SU-DHL-6 (cell line): ENCODE measurements at regions not wholly inside any gene's neighbourhood (a gene's known extent, or its start where the extent isn't known, plus 50 kb on each side); places are given as distances from the start of the nearest gene placed in this dataset.

Experiments
- H2AFZ ChIP-seq: fragments of 200-600 bp; sonication (generic); 2 replicates; pipeline ENCODE4 v1.6.1; 2014; ENCODE audit warnings: low read depth, mild to moderate bottlenecking, moderate library complexity, mixed read lengths, antibody characterized with exemption, low read length; ENCODE audit not compliant: severe bottlenecking
- H3F3A ChIP-seq: fragments of 200-600 bp; shearing (Covaris generic); 2 replicates; pipeline ENCODE4 v1.6.0; 2016; ENCODE audit warnings: antibody characterized with exemption, mild to moderate bottlenecking; ENCODE audit not compliant: insufficient read depth
- H3K27ac ChIP-seq: fragments of 200-600 bp; sonication (generic); 2 replicates; pipeline ENCODE4 v1.5.1; 2016; ENCODE audit warnings: low read depth, mild to moderate bottlenecking, low read length, moderate library complexity, mixed read lengths
- H3K27me3 ChIP-seq: fragments of 200-600 bp; sonication (generic), shearing (Covaris generic); 2 replicates; pipeline ENCODE4 v1.6.0; 2014; ENCODE audit warnings: mild to moderate bottlenecking, low read length
- H3K36me3 ChIP-seq: fragments of 200-600 bp; sonication (generic); 2 replicates; pipeline ENCODE4 v1.6.1; 2014; ENCODE audit warnings: mild to moderate bottlenecking, low read length, mixed read lengths
- H3K4me2 ChIP-seq: fragments of 300-600, 200-600 bp; shearing (Covaris generic), sonication (generic); 2 replicates; pipeline ENCODE4 v1.6.0; 2014; ENCODE audit warnings: low read length, low read depth, mild to moderate bottlenecking; ENCODE audit not compliant: poor library complexity, severe bottlenecking
- H3K4me3 ChIP-seq: fragments of 200-600 bp; sonication (generic); 2 replicates; pipeline ENCODE4 v1.5.1; 2014; ENCODE audit warnings: antibody characterized with exemption, low read length, mild to moderate bottlenecking, mixed read lengths; ENCODE audit not compliant: insufficient read depth, poor library complexity, severe bottlenecking
- H3K79me2 ChIP-seq: fragments of 200-600 bp; sonication (generic); 2 replicates; pipeline ENCODE4 v1.6.1; 2014; ENCODE audit warnings: mild to moderate bottlenecking, low read length, moderate library complexity; ENCODE audit not compliant: insufficient read depth
- H3K9ac ChIP-seq: fragments of 200-600 bp; sonication (generic); 2 replicates; pipeline ENCODE4 v1.7.0; 2014; ENCODE audit warnings: mild to moderate bottlenecking, low read length
- H3K9me2 ChIP-seq: fragments of 200-600 bp; sonication (generic); replicated peaks from 2 replicates; pipeline ENCODE4 v1.6.1; 2014; ENCODE audit warnings: low read length; ENCODE audit not compliant: insufficient read depth
- H3K9me3 ChIP-seq: fragments of 200-600 bp; sonication (generic); 2 replicates; pipeline ENCODE4 v1.6.1; 2014; ENCODE audit warnings: low read length, mixed read lengths; ENCODE audit not compliant: insufficient read depth
- H4K20me1 ChIP-seq: fragments of 200-600 bp; sonication (generic); 2 replicates; pipeline ENCODE4 v1.6.1; 2014; ENCODE audit warnings: low read depth, mild to moderate bottlenecking, antibody characterized with exemption, low read length, moderate library complexity, mixed read lengths
- EZH2phosphoT487 ChIP-seq: fragments of 200-600 bp; sonication (generic), shearing (Covaris generic); conservative IDR thresholded peaks from 2 replicates; pipeline ENCODE4 v1.6.1; 2018; ENCODE audit warnings: mild to moderate bottlenecking, antibody characterized with exemption, low read length, moderate library complexity, mixed read lengths
- TF ChIP-seq, protein P1 (sequence below): fragments of 200-600 bp; sonication (generic); IDR thresholded peaks from one replicate; pipeline ENCODE4 v1.5.1; 2017; ENCODE audit warnings: antibody characterized with exemption, mild to moderate bottlenecking, low read length, moderate library complexity; ENCODE audit not compliant: insufficient read depth, poor library complexity, severe bottlenecking

DNA sequence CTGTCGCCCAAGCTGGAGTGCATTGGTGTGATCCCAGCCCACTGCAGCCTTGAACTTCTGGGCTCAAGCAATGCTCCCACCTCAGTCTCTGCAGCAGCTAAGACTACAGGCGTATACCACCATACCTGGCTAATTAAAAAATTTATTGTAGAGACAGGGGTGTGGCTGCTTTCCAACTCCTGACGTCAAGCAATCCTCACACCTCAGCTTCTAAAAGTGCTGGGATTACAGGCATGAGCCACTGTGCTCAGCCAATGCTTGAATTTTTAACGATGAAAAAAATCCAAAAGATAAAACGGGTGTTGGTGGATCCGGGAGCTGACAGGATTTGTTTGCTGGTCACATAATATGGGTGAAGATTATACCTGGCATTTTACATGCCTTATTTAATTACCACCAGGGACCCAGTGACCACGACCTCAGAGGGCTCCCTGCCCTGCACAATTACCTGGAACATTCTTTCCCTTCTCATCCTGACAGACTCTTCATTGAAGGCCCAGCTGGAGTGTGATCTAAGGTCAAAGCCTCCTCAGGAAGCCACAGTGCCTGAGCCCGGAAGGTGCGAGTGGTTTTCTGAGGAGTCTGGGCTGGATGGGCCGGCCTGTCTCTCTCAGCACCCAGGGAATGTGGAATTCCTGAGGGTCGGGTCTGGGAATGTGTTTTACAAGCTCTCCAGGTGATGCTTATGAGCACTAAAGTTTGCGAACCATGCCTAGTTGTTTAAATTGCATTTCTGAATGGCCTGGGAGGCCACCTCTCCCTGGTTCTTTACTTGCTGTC is 193.3 kb downstream of the USP12 start:
- Histone ChIP-seq H4K20me1 (no peaks in the 10 kb centered on the region), H3K4me3 (no peak overlapping the region), H3K9me2 (no peaks in the 10 kb centered on the region), H3F3A (no peaks in the 10 kb centered on the region), H3K9me3 (no peaks in the 10 kb centered on the region), H3K36me3 (no peaks in the 10 kb centered on the region), H3K27me3 (no peaks in the 10 kb centered on the region), H3K9ac (no peak overlapping the region), H3K27ac (no peak overlapping the region), H2AFZ (no peak overlapping the region), H3K79me2 (no peaks in the 10 kb centered on the region), H3K4me2 (no peak overlapping the region)
- TF ChIP-seq, protein P1, sequence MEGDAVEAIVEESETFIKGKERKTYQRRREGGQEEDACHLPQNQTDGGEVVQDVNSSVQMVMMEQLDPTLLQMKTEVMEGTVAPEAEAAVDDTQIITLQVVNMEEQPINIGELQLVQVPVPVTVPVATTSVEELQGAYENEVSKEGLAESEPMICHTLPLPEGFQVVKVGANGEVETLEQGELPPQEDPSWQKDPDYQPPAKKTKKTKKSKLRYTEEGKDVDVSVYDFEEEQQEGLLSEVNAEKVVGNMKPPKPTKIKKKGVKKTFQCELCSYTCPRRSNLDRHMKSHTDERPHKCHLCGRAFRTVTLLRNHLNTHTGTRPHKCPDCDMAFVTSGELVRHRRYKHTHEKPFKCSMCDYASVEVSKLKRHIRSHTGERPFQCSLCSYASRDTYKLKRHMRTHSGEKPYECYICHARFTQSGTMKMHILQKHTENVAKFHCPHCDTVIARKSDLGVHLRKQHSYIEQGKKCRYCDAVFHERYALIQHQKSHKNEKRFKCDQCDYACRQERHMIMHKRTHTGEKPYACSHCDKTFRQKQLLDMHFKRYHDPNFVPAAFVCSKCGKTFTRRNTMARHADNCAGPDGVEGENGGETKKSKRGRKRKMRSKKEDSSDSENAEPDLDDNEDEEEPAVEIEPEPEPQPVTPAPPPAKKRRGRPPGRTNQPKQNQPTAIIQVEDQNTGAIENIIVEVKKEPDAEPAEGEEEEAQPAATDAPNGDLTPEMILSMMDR: no peak
- TF ChIP-seq EZH2phosphoT487: no peak

DNA sequence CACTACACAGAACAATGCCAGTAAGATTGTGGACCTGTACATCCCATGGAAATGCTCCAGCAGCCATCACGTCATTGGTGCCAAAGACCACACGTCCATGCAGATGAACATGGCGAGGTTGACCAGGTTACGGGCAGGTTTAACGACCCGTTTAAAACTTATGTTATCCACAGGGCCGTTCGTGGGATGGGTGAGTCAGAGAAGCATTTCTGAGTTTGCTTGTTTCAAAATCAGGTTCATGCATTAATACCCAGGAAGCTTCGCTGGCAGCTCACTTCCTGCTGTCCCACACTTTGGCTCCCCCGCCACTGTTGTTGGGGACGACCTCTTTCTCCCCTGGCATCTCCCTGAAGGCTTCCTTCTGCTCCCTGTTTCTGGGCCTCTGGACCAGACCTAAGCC is 194.1 kb downstream of the USP12 start:
- no peak for TF ChIP-seq EZH2phosphoT487
- TF ChIP-seq, protein P1: no peak
- H3K9ac ChIP-seq: no peak overlapping the region
- no peak overlapping the region for H3K4me3 ChIP-seq
- no peak overlapping the region for H2AFZ ChIP-seq
- no peaks in the 10 kb centered on the region for H3F3A ChIP-seq
- no peak overlapping the region for H3K4me2 ChIP-seq
- H4K20me1 ChIP-seq: no peaks in the 10 kb centered on the region
- H3K27me3 ChIP-seq: no peaks in the 10 kb centered on the region
- no peaks in the 10 kb centered on the region for H3K9me3 ChIP-seq
- H3K36me3 ChIP-seq: no peaks in the 10 kb centered on the region
- no peaks in the 10 kb centered on the region for H3K9me2 ChIP-seq
- no peak overlapping the region for H3K27ac ChIP-seq
- H3K79me2 ChIP-seq: no peaks in the 10 kb centered on the region

DNA sequence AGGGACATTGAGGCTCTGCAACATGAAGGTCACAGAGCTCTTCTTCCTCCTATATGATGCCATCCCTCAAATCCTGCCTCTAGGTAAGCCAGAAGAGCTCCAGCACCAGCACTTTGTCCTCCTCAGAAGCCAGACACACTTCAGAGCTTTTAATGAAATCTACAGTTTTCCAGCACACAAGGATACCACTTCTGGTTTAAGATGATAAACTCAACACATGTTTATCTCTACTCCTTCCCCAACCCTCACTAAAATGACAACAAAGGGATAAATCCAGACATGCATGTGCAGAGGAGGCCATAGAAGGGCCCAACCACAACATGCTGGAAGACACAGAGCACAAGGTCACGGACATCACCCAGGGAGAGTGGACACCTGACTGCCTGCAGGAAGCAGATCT is 195.3 kb downstream of the USP12 start:
- TF ChIP-seq EZH2phosphoT487: no peak
- TF ChIP-seq, protein P1: no peak

More for the DNA sequence above, 195.3 kb downstream of the USP12 start:
- no peaks in the 10 kb centered on the region for H3K27me3 ChIP-seq
- no peaks in the 10 kb centered on the region for H3K9me2 ChIP-seq
- H3K4me2 ChIP-seq: no peak overlapping the region
- no peak overlapping the region for H3K9ac ChIP-seq
- no peak overlapping the region for H2AFZ ChIP-seq
- no peaks in the 10 kb centered on the region for H4K20me1 ChIP-seq
- no peak overlapping the region for H3K4me3 ChIP-seq
- H3K79me2 ChIP-seq: no peaks in the 10 kb centered on the region
- H3K36me3 ChIP-seq: no peaks in the 10 kb centered on the region
- no peaks in the 10 kb centered on the region for H3K9me3 ChIP-seq
- H3F3A ChIP-seq: no peaks in the 10 kb centered on the region
- no peak overlapping the region for H3K27ac ChIP-seq
